Upper lobe of right lung (tissue), 1 donor: ENCODE measurements at regions not wholly inside any gene's neighbourhood (a gene's known extent, or its start where the extent isn't known, plus 50 kb on each side); places are given as distances from the start of the nearest gene placed in this dataset.

ENCODE experiments used
- ATAC-seq: fragments of 200-7000 bp; cut with Tn5 transposase; one replicate; pipeline ENCODE4 v1.9.1; 2020; ENCODE audit warnings: mild to moderate bottlenecking, moderate library complexity
- DNase-seq: peaks from one replicate; pipeline ENCODE4 v3.0.0-alpha.2; 2020
- H3K27ac ChIP-seq: fragments of 200-600 bp; one replicate; pipeline ENCODE4 v1.8.0; 2022
- H3K27me3 ChIP-seq: fragments of 200-600 bp; one replicate; pipeline ENCODE4 v1.8.0; 2022; ENCODE audit warnings: mild to moderate bottlenecking
- H3K36me3 ChIP-seq: fragments of 200-600 bp; one replicate; pipeline ENCODE4 v1.8.0; 2022
- H3K4me1 ChIP-seq: fragments of 200-600 bp; one replicate; pipeline ENCODE4 v1.8.0; 2022
- H3K4me3 ChIP-seq: fragments of 200-600 bp; one replicate; pipeline ENCODE4 v1.8.0; 2022; ENCODE audit warnings: mild to moderate bottlenecking
- H3K9me3 ChIP-seq: fragments of 200-600 bp; one replicate; pipeline ENCODE4 v1.8.0; 2022
- intact Hi-C: fragments of 100-400 bp; cut with DNase I; formaldehyde crosslinking; loops from one replicate; pipeline ENCODE4 v1.11.0; 2022
- TF ChIP-seq, protein P1 (sequence below): fragments of 200-600 bp; IDR thresholded peaks from one replicate; pipeline ENCODE4 v1.8.0; 2022; ENCODE audit warnings: antibody characterized with exemption
- donor health status: DM: no; HTN: yes; CAD: no; lungs with severe emphysema.

DNA sequence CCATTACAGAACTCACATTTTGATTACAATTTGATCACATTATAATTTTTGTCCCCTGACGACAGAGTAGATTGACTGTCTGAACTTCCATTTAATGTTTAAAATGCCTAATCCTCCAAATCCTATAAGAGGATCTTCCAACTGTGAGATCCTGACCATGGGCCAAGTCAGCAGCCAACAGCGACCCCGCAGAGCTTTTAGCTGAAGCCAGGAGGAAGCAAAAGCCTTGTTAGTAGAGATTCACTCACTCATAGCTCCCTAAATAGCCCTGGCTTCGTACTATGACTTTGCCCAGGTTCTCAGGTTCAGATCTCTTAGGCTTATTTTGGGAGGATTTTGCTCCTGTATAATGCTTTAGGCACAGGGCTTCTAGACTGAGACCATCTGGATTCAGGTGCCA lies 413.1 kb downstream of the NKX6-1 start:
- DNase-seq (no peak), ATAC-seq (no peak)
- intact Hi-C loops: no loop called here
- Histone ChIP-seq H3K27me3 (no peaks in the 10 kb centered on the region), H3K27ac (no peak overlapping the region), H3K4me1 (no peaks in the 10 kb centered on the region), H3K9me3 (no peaks in the 10 kb centered on the region), H3K4me3 (no peak overlapping the region), H3K36me3 (no peaks in the 10 kb centered on the region)
- TF ChIP-seq, protein P1, sequence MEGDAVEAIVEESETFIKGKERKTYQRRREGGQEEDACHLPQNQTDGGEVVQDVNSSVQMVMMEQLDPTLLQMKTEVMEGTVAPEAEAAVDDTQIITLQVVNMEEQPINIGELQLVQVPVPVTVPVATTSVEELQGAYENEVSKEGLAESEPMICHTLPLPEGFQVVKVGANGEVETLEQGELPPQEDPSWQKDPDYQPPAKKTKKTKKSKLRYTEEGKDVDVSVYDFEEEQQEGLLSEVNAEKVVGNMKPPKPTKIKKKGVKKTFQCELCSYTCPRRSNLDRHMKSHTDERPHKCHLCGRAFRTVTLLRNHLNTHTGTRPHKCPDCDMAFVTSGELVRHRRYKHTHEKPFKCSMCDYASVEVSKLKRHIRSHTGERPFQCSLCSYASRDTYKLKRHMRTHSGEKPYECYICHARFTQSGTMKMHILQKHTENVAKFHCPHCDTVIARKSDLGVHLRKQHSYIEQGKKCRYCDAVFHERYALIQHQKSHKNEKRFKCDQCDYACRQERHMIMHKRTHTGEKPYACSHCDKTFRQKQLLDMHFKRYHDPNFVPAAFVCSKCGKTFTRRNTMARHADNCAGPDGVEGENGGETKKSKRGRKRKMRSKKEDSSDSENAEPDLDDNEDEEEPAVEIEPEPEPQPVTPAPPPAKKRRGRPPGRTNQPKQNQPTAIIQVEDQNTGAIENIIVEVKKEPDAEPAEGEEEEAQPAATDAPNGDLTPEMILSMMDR: no peak

DNA sequence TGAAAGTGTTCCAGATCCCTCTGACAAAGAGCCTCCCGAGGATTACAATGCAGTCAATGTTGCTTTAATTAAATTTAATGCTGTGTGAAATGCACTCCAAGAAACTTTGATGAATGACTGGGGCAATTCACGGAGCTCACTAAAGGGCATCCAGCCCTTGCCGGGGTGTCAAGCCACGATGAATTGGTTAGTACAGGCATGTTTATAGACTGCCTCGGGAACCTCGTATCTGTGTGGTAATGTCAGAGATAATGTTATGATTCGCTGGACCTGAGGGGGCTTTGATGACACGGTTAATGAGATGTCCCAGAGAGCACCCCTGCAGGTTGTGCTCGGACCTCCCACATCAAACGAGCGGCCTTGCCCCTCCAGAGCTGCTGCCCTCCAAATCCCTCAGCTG lies 428.8 kb downstream of the NKX6-1 start:
- TF ChIP-seq, protein P1: no peak
- H3K36me3 ChIP-seq: no peaks in the 10 kb centered on the region
- H3K4me1 ChIP-seq: no peaks in the 10 kb centered on the region
- H3K9me3 ChIP-seq: no peaks in the 10 kb centered on the region
- DNase-seq: no peak
- H3K27me3 ChIP-seq: no peaks in the 10 kb centered on the region
- H3K4me3 ChIP-seq: no peak overlapping the region
- no peak for ATAC-seq
- intact Hi-C loops: no loop called here
- H3K27ac ChIP-seq: no peak overlapping the region

DNA sequence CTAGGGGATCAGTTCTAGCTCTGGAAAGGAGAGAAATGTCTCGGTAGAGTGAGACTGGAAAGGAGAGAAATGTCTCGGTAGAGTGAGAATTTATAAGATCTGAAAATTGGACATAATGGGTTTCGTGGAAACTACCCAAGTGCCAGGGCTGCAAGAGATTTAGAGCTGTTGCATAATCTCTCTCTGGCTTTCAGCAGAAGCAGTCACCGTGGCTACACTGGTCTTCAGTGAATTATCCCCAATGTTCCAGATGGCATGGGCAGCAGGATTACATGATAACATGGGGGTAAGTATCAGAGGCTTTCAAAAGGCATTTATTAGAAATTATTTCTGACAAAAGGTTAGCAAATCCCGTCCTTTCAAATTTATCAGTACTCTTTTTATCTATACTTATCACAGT lies 435.5 kb downstream of the NKX6-1 start:
- TF ChIP-seq, protein P1: no peak
- H3K36me3 ChIP-seq: no peaks in the 10 kb centered on the region
- H3K27me3 ChIP-seq: no peaks in the 10 kb centered on the region
- intact Hi-C loops: no loop called here
- no peak for DNase-seq
- no peak overlapping the region for H3K27ac ChIP-seq
- H3K4me1 ChIP-seq: no peaks in the 10 kb centered on the region
- no peak overlapping the region for H3K4me3 ChIP-seq
- ATAC-seq: no peak
- no peaks in the 10 kb centered on the region for H3K9me3 ChIP-seq

DNA sequence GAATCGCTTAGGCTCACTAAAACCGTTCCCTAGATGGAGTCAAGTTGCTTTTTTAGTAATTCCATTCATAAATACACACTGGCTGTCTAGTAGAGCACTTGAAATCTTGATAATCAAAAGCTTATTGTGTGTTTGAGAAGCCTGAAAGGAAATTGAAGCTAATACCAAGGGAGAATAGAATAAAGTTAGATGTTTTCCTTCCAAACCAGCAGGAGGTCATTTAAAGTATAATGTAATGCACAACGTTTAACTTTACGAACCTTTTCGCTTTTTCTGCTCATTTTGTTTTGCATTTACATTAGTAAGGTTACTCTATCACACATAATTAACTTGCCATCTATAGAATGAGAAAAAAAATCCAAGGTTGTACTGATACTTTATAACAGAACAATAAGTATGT lies 440.9 kb downstream of the NKX6-1 start:
- TF ChIP-seq, protein P1: no peak
- no peaks in the 10 kb centered on the region for H3K27me3 ChIP-seq
- H3K4me1 ChIP-seq: no peaks in the 10 kb centered on the region
- ATAC-seq (no peak), DNase-seq (no peak)
- H3K9me3 ChIP-seq: no peaks in the 10 kb centered on the region
- no peaks in the 10 kb centered on the region for H3K36me3 ChIP-seq
- H3K4me3 ChIP-seq: no peak overlapping the region
- intact Hi-C loops: no loop called here
- no peak overlapping the region for H3K27ac ChIP-seq

- no peak overlapping the region for H3K27ac ChIP-seq
- no peaks in the 10 kb centered on the region for H3K4me1 ChIP-seq
- no peak overlapping the region for H3K4me3 ChIP-seq
- H3K27me3 ChIP-seq: no peaks in the 10 kb centered on the region
- no peaks in the 10 kb centered on the region for H3K36me3 ChIP-seq
- no peaks in the 10 kb centered on the region for H3K9me3 ChIP-seq
- ATAC-seq: no peak
- TF ChIP-seq, protein P1: no peak
- DNase-seq: no peak
- intact Hi-C loops: no loop called here
These were observed 447.5 kb downstream of the NKX6-1 start for GRCh38 chr4:84051639-84052038.

- no peaks in the 10 kb centered on the region for H3K4me1 ChIP-seq
- no peak overlapping the region for H3K27ac ChIP-seq
- H3K27me3 ChIP-seq: no peaks in the 10 kb centered on the region
- ATAC-seq (no peak), DNase-seq (no peak)
- intact Hi-C loops: no loop called here
- TF ChIP-seq, protein P1: no peak
- no peaks in the 10 kb centered on the region for H3K9me3 ChIP-seq
- H3K4me3 ChIP-seq: no peak overlapping the region
- H3K36me3 ChIP-seq: no peaks in the 10 kb centered on the region
These were observed 448.0 kb downstream of the NKX6-1 start for GRCh38 chr4:84051089-84051488.
